ENCODE measurements at regions not wholly inside any gene's neighbourhood (a gene's known extent, or its start where the extent isn't known, plus 50 kb on each side); places are given as distances from the start of the nearest gene placed in this dataset.

GRCh38 chr13:99822820-99823219, 148.7 kb downstream of the ZIC5 start:
- no peak for TF ChIP-seq IRF1 (CRISPR knock-in tag; IDR thresholded peaks at IDR 0.05)
- no peak for TF ChIP-seq RELA (CRISPR knock-in tag; IDR thresholded peaks at IDR 0.05; ENCODE audit: borderline replicate concordance)
- no peak for TF ChIP-seq CTCF (IDR thresholded peaks at IDR 0.05)
- TF ChIP-seq USF2 (CRISPR knock-in tag; IDR thresholded peaks at IDR 0.05): no peak
- TF ChIP-seq ZNF281 (CRISPR knock-in tag; IDR thresholded peaks at IDR 0.05): no peak
